Prostate gland (tissue), 2 donors: ENCODE measurements at regions not wholly inside any gene's neighbourhood (a gene's known extent, or its start where the extent isn't known, plus 50 kb on each side); places are given as distances from the start of the nearest gene placed in this dataset.

ENCODE experiments used
- POLR2A ChIP-seq: fragments of 450-650 bp; IDR thresholded peaks from one replicate; pipeline ENCODE4 v1.6.1; 2016; ENCODE audit warnings: antibody characterized with exemption, mild to moderate bottlenecking
- TF ChIP-seq, protein P1 (sequence below), 4 experiments: fragments of 200-600 bp in 2 of 4; fragments of 450-650 bp in 2 of 4; sonication (generic) in 2 of 4; IDR thresholded peaks; 1 replicate in 3 of 4; 2 replicates in 1 of 4; pipeline ENCODE4 v1.5.1; 2016 to 2019; ENCODE audit warnings: antibody characterized with exemption in 4 of 4, mild to moderate bottlenecking in 2 of 4, moderate library complexity in 2 of 4

DNA sequence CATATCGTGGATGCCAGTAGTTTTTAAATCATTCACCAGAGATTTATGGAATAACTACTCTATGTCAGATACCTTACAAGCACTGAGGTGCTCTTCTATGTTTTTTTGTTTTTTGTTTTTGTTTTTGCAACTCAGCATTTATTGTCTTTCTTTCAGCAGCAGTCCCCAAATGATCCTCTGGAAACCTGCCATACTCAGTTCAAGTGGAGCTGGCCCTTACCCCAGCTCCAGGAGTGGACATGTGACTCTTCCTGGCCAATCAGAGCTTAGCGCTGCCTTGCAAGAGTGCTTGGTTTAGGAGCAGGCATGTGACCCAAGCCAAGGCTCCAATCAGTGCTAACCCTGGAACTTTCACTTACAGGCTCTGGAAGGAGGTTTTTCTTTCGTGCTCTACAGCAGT, 356.6 kb upstream of the ZMIZ1 start:
- TF ChIP-seq, protein P1, sequence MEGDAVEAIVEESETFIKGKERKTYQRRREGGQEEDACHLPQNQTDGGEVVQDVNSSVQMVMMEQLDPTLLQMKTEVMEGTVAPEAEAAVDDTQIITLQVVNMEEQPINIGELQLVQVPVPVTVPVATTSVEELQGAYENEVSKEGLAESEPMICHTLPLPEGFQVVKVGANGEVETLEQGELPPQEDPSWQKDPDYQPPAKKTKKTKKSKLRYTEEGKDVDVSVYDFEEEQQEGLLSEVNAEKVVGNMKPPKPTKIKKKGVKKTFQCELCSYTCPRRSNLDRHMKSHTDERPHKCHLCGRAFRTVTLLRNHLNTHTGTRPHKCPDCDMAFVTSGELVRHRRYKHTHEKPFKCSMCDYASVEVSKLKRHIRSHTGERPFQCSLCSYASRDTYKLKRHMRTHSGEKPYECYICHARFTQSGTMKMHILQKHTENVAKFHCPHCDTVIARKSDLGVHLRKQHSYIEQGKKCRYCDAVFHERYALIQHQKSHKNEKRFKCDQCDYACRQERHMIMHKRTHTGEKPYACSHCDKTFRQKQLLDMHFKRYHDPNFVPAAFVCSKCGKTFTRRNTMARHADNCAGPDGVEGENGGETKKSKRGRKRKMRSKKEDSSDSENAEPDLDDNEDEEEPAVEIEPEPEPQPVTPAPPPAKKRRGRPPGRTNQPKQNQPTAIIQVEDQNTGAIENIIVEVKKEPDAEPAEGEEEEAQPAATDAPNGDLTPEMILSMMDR (IDR thresholded peaks at IDR 0.05) = no peak
- no peak for TF ChIP-seq POLR2A
